AG04449 (cell line): ENCODE measurements at regions not wholly inside any gene's neighbourhood (a gene's known extent, or its start where the extent isn't known, plus 50 kb on each side); places are given as distances from the start of the nearest gene placed in this dataset.

ENCODE experiments used
- CTCF ChIA-PET: fragments of 350-600 bp; formaldehyde crosslinking; extraction: SDS; loops from one replicate; lab custom pipeline; 2021; ENCODE audit warnings: antibody characterized with exemption; lab: Yijun Ruan, JAX
- POLR2A ChIA-PET: fragments of 400-600, 350-600 bp; formaldehyde crosslinking; extraction: SDS; loops from one replicate; lab custom pipeline; 2020; ENCODE audit warnings: antibody characterized with exemption, inconsistent platforms; lab: Yijun Ruan, JAX
- DNase-seq: peaks from one replicate; pipeline ENCODE4 v3.0.0-alpha.2; 2010; ENCODE audit warnings: low read depth, low spot score
- H3K4me3 ChIP-seq: 2 replicates; pipeline ENCODE4 v1.5.1; 2011; ENCODE audit warnings: low read depth, mild to moderate bottlenecking, control low read depth, low read length
- TF ChIP-seq, protein P1 (sequence below): IDR thresholded peaks from one replicate; pipeline ENCODE4 v1.5.1; 2011; ENCODE audit warnings: mild to moderate bottlenecking, moderate library complexity, low read length, control low read depth, inconsistent platforms; ENCODE audit not compliant: insufficient read depth; ENCODE audit errors: missing control alignments

DNA sequence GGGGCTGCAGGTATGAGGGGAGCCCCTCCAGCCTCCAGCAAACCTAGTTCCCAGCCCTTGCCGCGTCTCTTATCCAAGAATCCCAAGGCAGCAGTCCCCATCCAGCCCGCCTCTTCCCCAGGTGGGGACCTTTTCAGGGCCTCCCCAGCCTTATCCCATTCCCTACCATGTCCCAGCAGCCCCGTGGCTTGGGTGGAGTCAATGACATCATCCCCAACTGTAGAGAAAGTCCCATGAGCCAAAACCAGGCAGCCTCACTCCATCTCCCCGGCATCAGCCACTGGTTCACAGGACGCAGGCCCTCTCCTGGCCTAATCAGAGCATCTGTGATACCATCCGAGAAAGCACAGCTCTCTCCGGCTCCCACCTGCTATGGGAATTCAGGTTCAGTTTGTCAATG is 131.0 kb downstream of the NCOR2 start:
- POLR2A ChIA-PET = no interaction called here
- CTCF ChIA-PET = interaction anchor here (0.7 kb wide), 1 partner anchor 46 kb away, joined by 3 read pairs; no protein-coding TSS in a partner anchor
- H3K4me3 ChIP-seq = no peak overlapping the region
- no peak for DNase-seq
- TF ChIP-seq, protein P1, sequence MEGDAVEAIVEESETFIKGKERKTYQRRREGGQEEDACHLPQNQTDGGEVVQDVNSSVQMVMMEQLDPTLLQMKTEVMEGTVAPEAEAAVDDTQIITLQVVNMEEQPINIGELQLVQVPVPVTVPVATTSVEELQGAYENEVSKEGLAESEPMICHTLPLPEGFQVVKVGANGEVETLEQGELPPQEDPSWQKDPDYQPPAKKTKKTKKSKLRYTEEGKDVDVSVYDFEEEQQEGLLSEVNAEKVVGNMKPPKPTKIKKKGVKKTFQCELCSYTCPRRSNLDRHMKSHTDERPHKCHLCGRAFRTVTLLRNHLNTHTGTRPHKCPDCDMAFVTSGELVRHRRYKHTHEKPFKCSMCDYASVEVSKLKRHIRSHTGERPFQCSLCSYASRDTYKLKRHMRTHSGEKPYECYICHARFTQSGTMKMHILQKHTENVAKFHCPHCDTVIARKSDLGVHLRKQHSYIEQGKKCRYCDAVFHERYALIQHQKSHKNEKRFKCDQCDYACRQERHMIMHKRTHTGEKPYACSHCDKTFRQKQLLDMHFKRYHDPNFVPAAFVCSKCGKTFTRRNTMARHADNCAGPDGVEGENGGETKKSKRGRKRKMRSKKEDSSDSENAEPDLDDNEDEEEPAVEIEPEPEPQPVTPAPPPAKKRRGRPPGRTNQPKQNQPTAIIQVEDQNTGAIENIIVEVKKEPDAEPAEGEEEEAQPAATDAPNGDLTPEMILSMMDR = no peak

DNA sequence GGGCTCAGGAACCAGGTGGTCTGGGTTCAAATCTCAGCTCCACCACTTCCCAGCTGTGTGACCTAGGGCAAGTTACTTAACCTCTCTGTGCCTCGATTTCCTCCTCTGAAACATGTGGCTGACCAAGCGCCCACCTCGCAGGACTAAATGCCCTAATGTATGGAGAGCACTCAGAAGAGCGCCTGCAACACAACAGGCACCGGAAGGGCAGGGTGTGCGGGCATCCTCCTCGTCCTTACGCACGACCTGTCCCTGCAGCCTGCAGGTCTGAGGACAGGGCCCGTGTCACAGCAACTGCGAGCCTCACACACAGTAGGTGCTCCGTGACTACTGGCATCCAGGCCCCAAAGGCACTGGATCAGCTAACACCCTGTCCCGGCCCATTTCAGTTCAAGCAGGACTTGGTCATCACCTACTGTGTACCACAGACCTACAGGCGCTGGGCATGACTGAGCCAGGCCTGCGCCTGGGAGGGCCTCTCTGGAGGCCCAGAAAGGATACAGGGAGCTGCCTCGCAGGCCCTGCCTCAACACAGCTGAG is 131.5 kb downstream of the NCOR2 start:
- ChIA-PET CTCF (interaction anchor here (0.7 kb wide), 1 partner anchor 46 kb away, joined by 3 read pairs; no protein-coding TSS in a partner anchor), POLR2A (no interaction called here)
- DNase-seq = no peak
- TF ChIP-seq, protein P1 = no peak
- no peak overlapping the region for H3K4me3 ChIP-seq

DNA sequence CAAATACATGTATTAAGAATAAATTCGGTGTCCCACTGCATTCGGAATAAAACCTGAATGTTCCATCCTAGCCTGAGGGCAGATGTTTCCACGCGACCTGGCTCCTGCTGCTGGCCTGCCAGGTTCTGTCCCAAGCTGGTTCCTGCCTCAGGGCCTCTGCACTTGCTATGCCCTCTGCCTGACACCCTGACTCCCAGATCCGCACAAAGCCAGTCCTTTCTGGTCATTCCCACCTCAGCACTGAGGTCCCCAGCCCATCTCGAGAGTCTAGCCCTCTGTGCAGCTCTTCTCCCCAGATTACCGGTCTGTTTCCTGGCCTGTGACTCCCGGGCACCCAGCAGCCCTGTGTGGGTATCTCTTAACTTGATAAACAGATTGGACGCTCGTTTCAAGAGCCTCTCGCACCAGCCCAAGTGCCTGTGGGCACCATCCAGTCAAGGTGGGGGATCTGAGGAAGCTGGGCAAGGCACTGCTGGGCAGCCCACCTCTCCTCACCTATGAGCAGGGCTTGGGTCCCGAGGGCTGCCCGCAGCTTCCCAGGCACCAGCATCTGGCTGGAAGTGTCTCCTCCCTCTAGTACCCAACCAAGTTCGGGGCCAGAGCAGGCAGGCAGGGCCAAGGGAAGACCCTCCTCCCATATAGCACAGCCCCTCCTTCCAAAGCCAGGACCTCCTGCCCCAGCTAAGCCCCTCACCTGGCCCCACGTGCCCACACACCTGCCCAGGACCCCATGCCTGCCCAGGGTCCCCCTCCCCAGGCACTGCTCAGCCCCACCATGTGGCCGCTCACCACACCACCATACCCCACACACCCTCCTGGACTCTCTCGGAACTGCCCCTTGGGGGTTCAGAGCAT is 132.2 kb downstream of the NCOR2 start:
- TF ChIP-seq, protein P1 = no peak
- ChIA-PET POLR2A (no interaction called here), CTCF (interaction anchor here (0.7 kb wide), 1 partner anchor 45 kb away, joined by 3 read pairs; no protein-coding TSS in a partner anchor)

DNA sequence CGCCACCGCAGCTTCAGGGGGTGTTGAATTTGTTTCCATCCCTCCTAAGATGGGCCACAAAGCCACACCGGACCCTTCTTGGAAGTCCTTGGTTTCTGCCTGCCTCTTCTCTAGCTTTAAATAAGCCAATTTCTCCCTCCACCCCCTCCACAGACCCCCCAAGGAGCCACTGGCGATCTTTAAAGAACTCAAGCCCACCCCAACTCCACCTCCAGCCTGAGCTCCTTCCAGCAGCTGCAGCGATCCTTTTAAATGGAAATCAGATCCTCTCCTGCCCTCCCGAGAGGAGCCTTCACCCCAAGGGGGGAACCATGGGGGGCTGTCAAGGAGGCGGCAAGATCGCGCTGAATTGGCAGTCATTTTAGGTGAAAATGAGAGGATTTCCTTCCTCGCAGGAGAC is 133.1 kb downstream of the NCOR2 start:
- no peak overlapping the region for H3K4me3 ChIP-seq
- CTCF ChIA-PET = no interaction called here
- no peak for DNase-seq
- POLR2A ChIA-PET = no interaction called here
- TF ChIP-seq, protein P1 = no peak

More for the DNA sequence above, 132.2 kb downstream of the NCOR2 start:
- H3K4me3 ChIP-seq = no peak overlapping the region
- DNase-seq = no peak

DNA sequence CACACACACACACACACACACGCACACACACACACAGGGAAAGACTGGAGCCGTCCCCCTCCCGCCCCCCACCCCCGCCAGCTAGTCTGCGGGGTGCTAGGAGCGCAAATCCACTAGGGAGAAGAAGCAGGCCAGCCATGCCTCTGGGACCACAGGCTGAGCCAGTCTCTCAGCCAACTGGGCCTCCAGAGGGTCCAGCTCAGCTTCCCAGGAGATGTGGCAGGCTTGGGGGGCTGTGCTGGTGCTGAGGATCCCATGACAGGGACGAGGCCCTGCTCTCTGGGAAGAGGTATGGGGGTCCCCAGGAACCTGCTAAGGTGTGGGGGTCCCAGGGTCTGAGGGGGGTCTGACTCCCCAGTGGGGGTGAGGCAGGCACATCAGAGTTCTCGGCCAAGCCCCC is 133.5 kb downstream of the NCOR2 start:
- TF ChIP-seq, protein P1 = no peak
- no peak overlapping the region for H3K4me3 ChIP-seq
- CTCF ChIA-PET = no interaction called here
- DNase-seq = no peak
- POLR2A ChIA-PET = no interaction called here

DNA sequence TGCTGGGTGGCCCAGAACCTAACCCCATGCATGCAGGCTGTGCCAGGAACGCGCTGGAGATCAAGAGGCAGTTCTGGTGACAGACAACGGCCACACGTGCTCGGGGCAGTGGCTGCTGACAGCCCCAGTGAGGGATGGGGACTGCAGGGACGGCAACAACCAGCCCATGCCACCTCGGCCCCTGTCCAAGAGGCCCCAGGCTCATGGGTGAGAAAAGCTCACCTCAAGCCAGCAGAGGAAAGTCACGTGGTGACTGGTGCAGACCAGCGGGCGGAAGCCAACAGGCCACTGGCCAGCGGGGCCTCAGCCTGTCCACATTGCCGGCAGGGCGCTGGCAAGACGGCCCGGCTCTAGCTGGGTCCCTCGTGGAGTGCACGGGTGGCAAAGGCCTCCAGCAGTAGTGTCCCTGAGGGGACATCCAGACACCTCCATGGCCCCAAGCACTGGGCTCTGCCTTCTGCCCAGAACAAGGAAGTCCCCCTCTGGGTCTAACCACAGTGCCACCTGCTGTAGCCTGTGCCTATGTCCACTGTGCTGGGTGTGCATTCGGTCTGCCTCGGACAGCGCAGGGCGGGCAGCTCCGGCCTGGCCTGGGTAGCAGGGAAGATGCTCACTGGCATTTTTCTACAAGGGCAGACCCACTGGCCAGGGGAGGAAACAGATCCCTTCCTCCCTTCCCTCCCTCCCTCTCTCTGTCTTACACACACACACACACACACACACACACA is 134.1 kb downstream of the NCOR2 start:
- ChIA-PET POLR2A (no interaction called here), CTCF (no interaction called here)
- no peak for DNase-seq
- no peak overlapping the region for H3K4me3 ChIP-seq
- TF ChIP-seq, protein P1 = no peak
